ENCODE measurements at regions not wholly inside any gene's neighbourhood (a gene's known extent, or its start where the extent isn't known, plus 50 kb on each side); places are given as distances from the start of the nearest gene placed in this dataset.

DNA sequence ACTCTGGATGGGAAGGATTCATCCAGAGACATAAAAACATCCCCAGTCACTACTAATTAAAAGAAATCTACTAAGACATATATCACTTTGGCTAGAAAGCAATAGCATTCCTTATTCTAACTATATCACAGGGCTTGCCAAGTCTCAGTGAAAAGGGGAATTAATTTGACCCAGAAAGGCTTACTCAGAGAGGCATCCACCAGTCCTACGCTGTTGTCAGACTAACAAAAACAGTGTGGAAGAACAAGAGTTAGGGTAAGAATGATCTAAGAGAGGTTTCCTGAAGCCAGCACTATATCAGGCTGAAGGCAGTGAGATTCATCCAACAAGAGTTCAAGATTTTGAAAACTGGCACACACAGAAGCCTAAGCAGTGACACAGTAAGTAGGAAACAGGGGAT lies 126.1 kb downstream of the GDAP2 start:
- DNase-seq (ENCODE audit: low spot score), result no peak

DNA sequence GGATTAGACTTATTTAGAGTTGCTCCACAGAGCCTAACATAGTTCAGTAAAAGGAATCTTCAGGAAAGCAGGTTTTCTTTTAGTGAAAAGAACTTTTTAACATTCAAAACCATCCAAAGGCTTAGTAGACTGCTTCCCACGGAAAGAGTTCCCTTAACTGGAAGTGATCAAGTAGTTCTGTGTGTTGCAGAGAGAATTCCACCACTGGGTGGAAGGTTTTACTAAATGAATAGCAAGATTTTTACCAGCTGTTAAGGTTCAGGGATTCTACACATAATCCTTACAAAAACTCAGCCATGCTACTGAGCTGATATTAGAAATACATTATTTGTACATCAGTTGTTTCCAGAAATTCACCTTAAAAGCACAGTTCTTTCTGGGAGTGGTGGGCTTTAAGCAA lies 119.7 kb downstream of the GDAP2 start:
- no peak for DNase-seq (ENCODE audit: low spot score)

DNA sequence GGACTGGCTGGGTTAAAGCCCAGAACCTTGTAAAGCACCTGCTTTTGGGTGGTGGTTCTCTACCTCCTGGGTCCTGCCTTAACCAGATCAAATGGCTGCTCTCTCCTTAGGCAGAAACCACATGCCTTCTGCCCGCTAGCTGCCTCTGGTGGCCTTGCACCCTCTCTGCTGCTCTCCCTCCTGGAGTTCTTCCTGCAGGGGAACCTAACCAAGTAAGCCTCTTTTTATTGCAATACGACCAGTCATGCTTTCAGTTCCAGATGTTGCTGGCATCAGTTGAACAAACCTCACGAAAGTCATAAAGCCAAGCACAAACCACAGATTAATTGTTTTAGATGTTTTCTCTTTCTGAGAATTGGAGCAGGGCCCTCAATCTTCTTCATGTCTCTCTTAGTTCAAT lies 118.9 kb downstream of the GDAP2 start:
- DNase-seq (ENCODE audit: low spot score), result no peak

DNA sequence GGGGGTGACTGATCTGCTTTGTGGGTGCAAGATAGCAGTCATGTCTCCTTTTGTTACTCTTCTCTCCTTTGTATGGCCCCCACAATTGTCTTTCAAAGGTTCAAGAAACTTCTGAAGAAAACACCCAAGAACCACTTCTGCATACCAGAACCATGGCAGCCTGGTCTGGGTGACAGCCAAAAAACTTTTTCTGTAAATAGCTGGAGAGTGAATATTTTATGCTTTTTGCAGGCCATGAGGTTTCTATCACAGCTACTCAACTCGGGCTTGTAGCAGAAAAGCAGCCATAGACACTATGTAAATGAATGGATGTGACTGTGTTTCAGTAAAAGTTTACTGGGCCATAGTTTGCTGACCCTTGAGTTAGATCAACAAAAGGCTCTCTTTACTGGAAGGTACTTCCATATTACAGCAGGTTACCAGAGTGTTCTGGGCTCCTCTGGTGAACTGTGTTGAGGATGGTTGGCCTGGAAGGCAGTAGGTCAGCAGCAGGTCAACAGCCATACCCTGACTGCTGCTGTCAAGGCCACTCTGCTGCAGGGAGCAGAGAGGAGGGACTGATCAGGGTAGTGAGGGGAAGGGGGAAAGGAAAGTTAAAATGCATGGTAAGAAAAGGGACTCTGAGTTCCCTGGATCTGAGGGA lies 116.4 kb downstream of the GDAP2 start:
- no peak for DNase-seq (ENCODE audit: low spot score)

Data from pons (tissue), 1 donor.